Chondrocyte (in vitro differentiated cells): ENCODE measurements at regions not wholly inside any gene's neighbourhood (a gene's known extent, or its start where the extent isn't known, plus 50 kb on each side); places are given as distances from the start of the nearest gene placed in this dataset.

Source experiments
- DNase-seq: peaks from one replicate; pipeline ENCODE4 v3.0.0; 2021; ENCODE audit warnings: mixed read lengths, low spot score
- H3K27ac Mint-ChIP-seq: one replicate; pipeline ENCODE4 v1.8.0; 2021; ENCODE audit warnings: mild to moderate bottlenecking, moderate library complexity, mixed read lengths; ENCODE audit not compliant: unreplicated experiment
- H3K27me3 Mint-ChIP-seq: 2 replicates; pipeline ENCODE4 v1.8.0; 2021; ENCODE audit warnings: low read depth, mixed read lengths
- H3K36me3 Mint-ChIP-seq: 2 replicates; pipeline ENCODE4 v1.8.0; 2021; ENCODE audit warnings: low read depth, mixed read lengths
- H3K4me1 Mint-ChIP-seq: 2 replicates; pipeline ENCODE4 v1.8.0; 2021; ENCODE audit warnings: low read depth, mild to moderate bottlenecking, mixed read lengths
- H3K4me3 Mint-ChIP-seq: one replicate; pipeline ENCODE4 v1.8.0; 2021; ENCODE audit warnings: mild to moderate bottlenecking, moderate library complexity, mixed read lengths; ENCODE audit not compliant: unreplicated experiment
- H3K9me3 Mint-ChIP-seq: 2 replicates; pipeline ENCODE4 v1.8.0; 2021; ENCODE audit warnings: low read depth, mixed read lengths
- TF ChIP-seq, protein P1 (sequence below): fragments of 200-600 bp; sonication (generic); IDR thresholded peaks from 2 replicates; pipeline ENCODE4 v1.5.0; 2021; ENCODE audit warnings: antibody characterized with exemption, mild to moderate bottlenecking, moderate library complexity

DNA sequence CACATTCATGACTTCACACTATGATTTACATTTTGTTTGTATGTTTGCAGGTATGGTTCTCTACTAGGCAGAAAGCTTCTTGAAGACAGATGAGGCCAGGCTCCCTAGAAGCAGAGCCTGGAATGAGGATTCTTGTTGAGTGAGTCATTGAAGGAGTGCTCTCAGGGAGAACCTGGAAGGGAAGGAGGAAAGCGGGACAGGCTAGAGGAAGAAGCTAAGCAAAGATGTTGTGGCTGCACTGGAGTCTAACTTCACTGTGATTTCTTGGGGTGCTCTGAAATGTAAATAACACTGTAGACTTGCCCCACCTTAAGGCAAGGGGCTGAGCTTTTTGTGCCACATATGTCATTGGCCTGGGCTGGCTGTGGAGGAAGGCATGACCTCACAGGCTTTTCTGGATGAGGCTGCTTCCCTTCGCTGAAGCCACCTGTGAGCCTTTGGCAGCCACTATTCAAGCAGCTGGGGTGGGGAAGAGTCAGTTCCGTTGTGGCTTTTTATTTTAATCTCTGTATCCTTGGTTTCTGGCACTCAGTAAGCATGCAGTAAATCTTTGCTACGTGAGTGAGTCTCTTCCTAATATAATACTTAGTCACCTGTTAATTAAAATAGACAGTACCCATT is 307.3 kb downstream of the SV2B start:
- Mint-ChIP-seq H3K36me3 (no peaks in the 10 kb centered on the region), H3K4me1 (no peaks in the 10 kb centered on the region), H3K27ac (no peak overlapping the region), H3K4me3 (no peak overlapping the region), H3K9me3 (peaks cover 3% of the 10 kb centered on the region), H3K27me3 (peaks cover 13% of the 10 kb centered on the region)
- TF ChIP-seq, protein P1, sequence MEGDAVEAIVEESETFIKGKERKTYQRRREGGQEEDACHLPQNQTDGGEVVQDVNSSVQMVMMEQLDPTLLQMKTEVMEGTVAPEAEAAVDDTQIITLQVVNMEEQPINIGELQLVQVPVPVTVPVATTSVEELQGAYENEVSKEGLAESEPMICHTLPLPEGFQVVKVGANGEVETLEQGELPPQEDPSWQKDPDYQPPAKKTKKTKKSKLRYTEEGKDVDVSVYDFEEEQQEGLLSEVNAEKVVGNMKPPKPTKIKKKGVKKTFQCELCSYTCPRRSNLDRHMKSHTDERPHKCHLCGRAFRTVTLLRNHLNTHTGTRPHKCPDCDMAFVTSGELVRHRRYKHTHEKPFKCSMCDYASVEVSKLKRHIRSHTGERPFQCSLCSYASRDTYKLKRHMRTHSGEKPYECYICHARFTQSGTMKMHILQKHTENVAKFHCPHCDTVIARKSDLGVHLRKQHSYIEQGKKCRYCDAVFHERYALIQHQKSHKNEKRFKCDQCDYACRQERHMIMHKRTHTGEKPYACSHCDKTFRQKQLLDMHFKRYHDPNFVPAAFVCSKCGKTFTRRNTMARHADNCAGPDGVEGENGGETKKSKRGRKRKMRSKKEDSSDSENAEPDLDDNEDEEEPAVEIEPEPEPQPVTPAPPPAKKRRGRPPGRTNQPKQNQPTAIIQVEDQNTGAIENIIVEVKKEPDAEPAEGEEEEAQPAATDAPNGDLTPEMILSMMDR, result no peak
- no peak for DNase-seq

DNA sequence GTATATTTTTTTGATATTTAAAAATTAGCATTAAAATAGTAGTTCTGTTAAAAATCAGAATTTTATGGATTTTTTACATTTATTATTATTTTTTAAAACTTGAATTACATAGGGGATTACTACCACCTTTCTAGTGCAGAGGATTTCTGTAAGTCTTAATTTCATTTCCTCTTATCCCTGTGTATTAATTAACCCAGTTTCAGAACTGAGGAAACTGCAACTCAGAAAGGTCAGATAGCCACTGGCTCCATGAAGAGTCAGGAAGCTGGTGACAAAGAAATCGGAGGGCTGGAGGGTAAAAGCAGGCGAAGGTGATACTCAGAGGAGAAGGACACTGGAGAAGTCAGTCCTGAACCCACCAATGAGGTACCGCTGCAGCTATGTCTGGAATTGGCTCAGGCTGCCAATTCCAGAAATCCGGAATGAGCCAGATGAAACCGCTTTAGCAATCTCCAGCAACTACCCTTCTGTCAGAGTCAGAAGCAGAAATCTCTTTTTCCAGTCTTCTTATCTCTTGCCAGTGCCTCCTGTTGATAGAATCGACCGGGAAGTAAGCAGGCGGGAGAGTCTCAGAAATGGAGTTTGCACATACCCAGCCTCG is 308.5 kb downstream of the SV2B start:
- Mint-ChIP-seq H3K27ac (no peak overlapping the region), H3K4me3 (no peak overlapping the region), H3K4me1 (no peaks in the 10 kb centered on the region), H3K9me3 (peaks cover 3% of the 10 kb centered on the region), H3K36me3 (no peaks in the 10 kb centered on the region), H3K27me3 (peaks cover 14% of the 10 kb centered on the region)
- TF ChIP-seq, protein P1, result no peak
- DNase-seq, result no peak

DNA sequence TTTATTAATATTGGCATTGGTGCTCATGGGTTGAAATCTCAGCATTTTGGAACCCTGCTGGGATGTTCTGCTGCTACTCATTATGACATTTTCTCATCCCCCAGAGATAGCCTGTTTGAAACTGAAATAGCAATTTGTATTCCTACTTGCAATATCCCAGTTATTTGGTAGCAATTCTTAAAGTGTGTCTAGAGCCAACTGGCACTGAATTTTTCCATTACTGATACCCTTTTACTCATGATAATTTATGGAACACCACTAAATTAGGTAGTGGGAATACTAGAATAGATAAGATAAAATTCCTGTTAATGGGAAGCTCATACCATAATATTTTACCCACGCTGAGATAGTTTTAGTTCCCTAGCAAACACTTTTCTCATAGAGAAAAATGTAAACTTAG is 309.3 kb downstream of the SV2B start:
- H3K9me3 Mint-ChIP-seq, result peaks cover 8% of the 10 kb centered on the region
- peaks cover 14% of the 10 kb centered on the region for H3K27me3 Mint-ChIP-seq
- H3K4me3 Mint-ChIP-seq, result no peak overlapping the region
- no peaks in the 10 kb centered on the region for H3K36me3 Mint-ChIP-seq
- no peaks in the 10 kb centered on the region for H3K4me1 Mint-ChIP-seq
- H3K27ac Mint-ChIP-seq, result no peak overlapping the region
- TF ChIP-seq, protein P1, result no peak
- DNase-seq, result no peak

DNA sequence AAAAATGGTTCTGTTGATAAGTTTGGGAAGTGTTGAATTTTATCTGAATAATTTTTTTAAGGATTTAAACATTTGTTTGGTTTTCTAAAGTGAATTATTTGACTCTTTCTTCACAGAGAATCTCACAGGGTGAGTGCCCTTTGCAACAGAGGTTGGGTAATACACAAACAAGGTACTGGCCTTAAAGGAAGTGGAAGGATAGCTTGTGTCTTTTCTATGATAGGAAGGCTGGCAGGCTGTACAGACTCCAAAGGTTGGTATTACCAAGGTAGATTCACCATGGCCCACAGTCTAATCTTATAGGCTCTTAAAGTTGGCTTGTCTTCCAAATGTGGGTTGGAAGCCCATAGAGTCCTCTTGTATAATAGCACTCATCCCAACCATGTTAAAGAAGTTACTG is 311.5 kb downstream of the SV2B start:
- no peak for DNase-seq
- Mint-ChIP-seq H3K27me3 (peaks cover 20% of the 10 kb centered on the region), H3K36me3 (no peaks in the 10 kb centered on the region), H3K4me3 (no peak overlapping the region), H3K27ac (no peak overlapping the region), H3K4me1 (no peaks in the 10 kb centered on the region), H3K9me3 (peaks cover 14% of the 10 kb centered on the region)
- TF ChIP-seq, protein P1, result no peak

DNA sequence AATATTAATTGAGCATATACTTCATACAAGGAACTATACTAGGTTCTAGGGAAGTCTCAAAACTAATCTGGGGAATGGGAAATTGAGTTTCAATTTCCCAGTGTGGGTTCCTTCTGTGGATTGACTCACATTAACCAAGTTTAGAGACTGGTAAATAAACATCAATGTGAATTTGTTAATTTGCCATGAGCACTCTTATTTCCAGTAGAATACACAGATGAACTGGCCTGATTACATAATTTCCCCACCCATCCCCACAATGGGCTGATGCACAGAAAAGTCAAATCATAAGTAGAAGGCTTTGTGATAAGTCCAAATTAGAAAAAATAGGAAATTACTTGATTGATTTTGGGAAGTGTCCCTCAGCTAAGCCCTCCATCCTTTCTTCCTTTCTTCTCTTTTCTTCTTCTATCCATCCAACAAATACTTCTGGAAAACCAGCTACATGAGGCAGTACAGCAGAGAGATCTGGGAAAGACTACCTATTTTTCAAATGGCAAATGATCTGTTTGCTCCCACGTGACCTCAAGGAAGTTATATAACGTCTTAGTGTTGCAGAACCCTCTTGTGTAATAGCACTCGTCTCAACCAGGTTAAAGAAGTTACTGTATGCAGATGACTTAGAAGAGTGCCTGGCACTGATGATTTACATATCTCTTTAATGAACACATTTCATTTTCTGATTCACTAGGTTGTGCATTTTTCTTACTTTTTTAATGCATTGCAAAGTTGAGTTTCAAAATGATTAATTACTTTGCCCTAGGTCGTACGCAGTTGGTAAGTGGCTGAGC is 312.3 kb downstream of the SV2B start:
- Mint-ChIP-seq H3K36me3 (no peaks in the 10 kb centered on the region), H3K27ac (no peak overlapping the region), H3K4me3 (no peak overlapping the region), H3K27me3 (peaks cover 17% of the 10 kb centered on the region), H3K4me1 (no peaks in the 10 kb centered on the region), H3K9me3 (peaks cover 11% of the 10 kb centered on the region)
- no peak for DNase-seq
- TF ChIP-seq, protein P1, result no peak
